ENCODE measurements at regions not wholly inside any gene's neighbourhood (a gene's known extent, or its start where the extent isn't known, plus 50 kb on each side); places are given as distances from the start of the nearest gene placed in this dataset.

DNA sequence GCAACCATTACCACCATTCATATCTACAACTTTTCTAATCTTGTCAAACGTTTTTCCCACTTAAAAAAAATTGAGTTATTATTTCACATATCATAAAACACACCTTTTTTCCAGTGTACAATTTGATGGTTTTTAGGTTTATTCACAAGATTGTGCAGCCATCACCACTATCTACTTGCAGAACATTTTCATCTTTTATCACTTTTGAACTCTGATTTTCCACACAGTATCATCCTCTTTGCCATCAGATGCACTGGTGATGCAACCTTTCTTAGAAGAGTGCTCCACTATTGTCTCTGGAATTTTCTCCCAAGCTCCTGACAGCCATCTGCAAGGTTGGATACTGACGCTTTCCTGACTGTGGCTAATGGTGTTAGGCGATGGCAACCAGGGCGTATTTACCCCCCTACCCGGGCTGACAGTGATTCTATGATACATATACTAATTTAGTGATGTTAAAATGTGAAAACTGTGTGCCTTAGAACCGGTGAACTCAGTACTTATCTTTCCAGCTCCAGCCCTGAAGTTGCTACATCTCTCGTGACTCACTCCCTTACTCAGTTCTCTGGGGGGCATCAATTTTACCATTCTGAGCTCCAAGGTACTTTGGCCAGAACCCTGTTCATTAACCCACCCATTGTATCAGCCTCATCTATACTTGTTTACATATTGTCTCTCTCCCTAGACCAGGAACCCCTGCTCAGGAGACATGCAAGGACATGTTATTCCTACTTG is 105.4 kb upstream of the SPRED2 start:
- Histone ChIP-seq H3K4ac (replicated peaks; ENCODE audit: insufficient read length, low read depth, low read length) (peak overlapping the region; percentile 66), H3K9ac (replicated peaks in 1 of 4; ENCODE audit: extremely low read depth in 1 of 4, low read depth in 3 of 4, low read length in 3 of 4) (no peak overlapping the region), H2BK12ac (ENCODE audit: low read depth, low read length) (no peak overlapping the region), H4K91ac (replicated peaks; ENCODE audit: insufficient read length, low read length) (no peak overlapping the region), H3K4me1 (replicated peaks in 1 of 4; ENCODE audit: control insufficient read depth in 3 of 4, insufficient read depth in 4 of 4, low read length in 3 of 4) (no peaks in the 10 kb centered on the region), H3K27me3 (replicated peaks in 1 of 4; ENCODE audit: control insufficient read depth in 3 of 4, extremely low read depth in 1 of 4, insufficient read depth in 3 of 4, low read length in 3 of 4) (no peaks in the 10 kb centered on the region), H3K79me1 (ENCODE audit: low read depth, low read length) (no peaks in the 10 kb centered on the region), H2BK20ac (ENCODE audit: low read length) (no peak overlapping the region), H3K79me2 (ENCODE audit: control insufficient read depth in 1 of 2, insufficient read depth in 2 of 2, low read length in 2 of 2) (no peaks in the 10 kb centered on the region), H3K9me3 (ENCODE audit: insufficient read depth in 2 of 2, low read depth in 1 of 2, low read length in 1 of 2) (no peaks in the 10 kb centered on the region), H3K27ac (ENCODE audit: low read depth, low read length) (no peak overlapping the region), H3K23me2 (ENCODE audit: low read depth, low read length) (no peaks in the 10 kb centered on the region), H4K20me1 (replicated peaks in 1 of 2; ENCODE audit: control insufficient read depth in 1 of 2, insufficient read depth in 2 of 2, low read length in 2 of 2) (no peaks in the 10 kb centered on the region), H4K8ac (ENCODE audit: extremely low read depth, insufficient read depth, low read length) (no peak overlapping the region), H4K5ac (ENCODE audit: insufficient read length, low read depth, low read length) (no peak overlapping the region), H3K36me3 (ENCODE audit: control insufficient read depth in 2 of 4, insufficient read depth in 4 of 4, low read length in 3 of 4) (no peaks in the 10 kb centered on the region), H3K56ac (replicated peaks; ENCODE audit: insufficient read length, low read depth, low read length) (no peak overlapping the region), H3K4me2 (ENCODE audit: insufficient read depth in 1 of 2, low read depth in 2 of 2, low read length in 2 of 2) (no peak overlapping the region), H2BK120ac (replicated peaks; ENCODE audit: low read depth, low read length) (no peak overlapping the region), H3K23ac (ENCODE audit: insufficient read length) (no peak overlapping the region), H2BK15ac (ENCODE audit: low read length) (no peak overlapping the region), H2BK5ac (ENCODE audit: low read depth, low read length) (no peak overlapping the region; the same call in 1 of the 2 replicates), H3K18ac (ENCODE audit: extremely low read depth, low read length) (no peak overlapping the region), H2AK5ac (ENCODE audit: low read depth, low read length) (no peak overlapping the region), H2AFZ (ENCODE audit: low read length) (no peak overlapping the region; the same call in 1 of the 2 replicates), H3K4me3 (ENCODE audit: extremely low read depth in 1 of 4, insufficient read depth in 2 of 4, low read depth in 3 of 4, low read length in 4 of 4) (no peak overlapping the region), H3K14ac (ENCODE audit: insufficient read length) (no peak overlapping the region)
- FAIRE-seq (no peak), DNase-seq (ENCODE audit: low read depth in 1 of 2, low spot score in 2 of 2) (no peak)
- TF ChIP-seq CEBPB (IDR thresholded peaks at IDR 0.05; ENCODE audit: low read depth, low read length) (peak; percentile 33; the same call in 1 of the 2 replicates), SIX5 (IDR thresholded peaks at IDR 0.05; ENCODE audit: low read depth, low read length) (no peak)
- ChIA-PET CTCF (ENCODE audit: partially characterized antibody) (interaction anchor here (1.4 to 1.5 kb wide), 2 partner anchors 20 to 273 kb away, joined by 4 read pairs; no protein-coding TSS in a partner anchor), POLR2A (ENCODE audit: partially characterized antibody) (no interaction called here)
- 87% methylated on average over 7 of the region's 7 CpGs; no CpG with 5 or more reads in 1 of the 2 experiments for WGBS, 2 experiments (ENCODE audit: extremely low coverage in 1 of 2, insufficient coverage in 1 of 2, insufficient read length in 1 of 2, insufficient replicate concordance in 2 of 2, low coverage in 1 of 2, low lambda C conversion rate in 2 of 2, missing lambda C conversion rate in 1 of 2)
